Activated T-helper 1 cell treated with anti-CD3 and anti-CD28 coated beads, Interleukin-12 subunit alpha, Interleukin-12 subunit beta, Interleukin-2, Interleukin-4 antibody, amounts not matched to agents 30 ng/mL and 10 ng/mL and 1 ng/mL, durations not matched to agents 14 hours and 24 hours and 36 hours (primary cell): ENCODE measurements at regions not wholly inside any gene's neighbourhood (a gene's known extent, or its start where the extent isn't known, plus 50 kb on each side); places are given as distances from the start of the nearest gene placed in this dataset.

ENCODE experiments used
- DNase-seq: peaks from one replicate; pipeline ENCODE4 v3.0.0; 2021; ENCODE audit warnings: low spot score
- H3K27ac Mint-ChIP-seq: one replicate; pipeline ENCODE4 v1.8.0; 2021; ENCODE audit warnings: mild to moderate bottlenecking, mixed read lengths
- H3K27me3 Mint-ChIP-seq: one replicate; pipeline ENCODE4 v1.8.0; 2022; ENCODE audit warnings: mild to moderate bottlenecking, moderate library complexity, mixed read lengths; ENCODE audit not compliant: insufficient read depth
- H3K36me3 Mint-ChIP-seq: one replicate; pipeline ENCODE4 v1.8.0; 2021; ENCODE audit warnings: low read depth, mixed read lengths
- H3K4me1 Mint-ChIP-seq: one replicate; pipeline ENCODE4 v1.8.0; 2021; ENCODE audit warnings: low read depth, mixed read lengths
- H3K4me3 Mint-ChIP-seq: one replicate; pipeline ENCODE4 v1.8.0; 2021; ENCODE audit warnings: mild to moderate bottlenecking, moderate library complexity, mixed read lengths
- H3K9me3 Mint-ChIP-seq: one replicate; pipeline ENCODE4 v1.8.0; 2021; ENCODE audit warnings: mixed read lengths
- intact Hi-C: fragments of 100-400 bp; cut with micrococcal nuclease; formaldehyde crosslinking; loops from one replicate; pipeline ENCODE4 v1.15.1; 2024

- H3K36me3 Mint-ChIP-seq, result no peaks in the 10 kb centered on the region
- intact Hi-C loops, result no loop called here
- H3K4me3 Mint-ChIP-seq, result no peak overlapping the region
- no peaks in the 10 kb centered on the region for H3K4me1 Mint-ChIP-seq
- no peak overlapping the region for H3K27ac Mint-ChIP-seq
- no peak for DNase-seq
- peaks cover 10% of the 10 kb centered on the region for H3K9me3 Mint-ChIP-seq
- H3K27me3 Mint-ChIP-seq, result no peaks in the 10 kb centered on the region
These were observed 1277.1 kb upstream of the MIR17HG start for GRCh38 chr13:90070362-90070761.

DNA sequence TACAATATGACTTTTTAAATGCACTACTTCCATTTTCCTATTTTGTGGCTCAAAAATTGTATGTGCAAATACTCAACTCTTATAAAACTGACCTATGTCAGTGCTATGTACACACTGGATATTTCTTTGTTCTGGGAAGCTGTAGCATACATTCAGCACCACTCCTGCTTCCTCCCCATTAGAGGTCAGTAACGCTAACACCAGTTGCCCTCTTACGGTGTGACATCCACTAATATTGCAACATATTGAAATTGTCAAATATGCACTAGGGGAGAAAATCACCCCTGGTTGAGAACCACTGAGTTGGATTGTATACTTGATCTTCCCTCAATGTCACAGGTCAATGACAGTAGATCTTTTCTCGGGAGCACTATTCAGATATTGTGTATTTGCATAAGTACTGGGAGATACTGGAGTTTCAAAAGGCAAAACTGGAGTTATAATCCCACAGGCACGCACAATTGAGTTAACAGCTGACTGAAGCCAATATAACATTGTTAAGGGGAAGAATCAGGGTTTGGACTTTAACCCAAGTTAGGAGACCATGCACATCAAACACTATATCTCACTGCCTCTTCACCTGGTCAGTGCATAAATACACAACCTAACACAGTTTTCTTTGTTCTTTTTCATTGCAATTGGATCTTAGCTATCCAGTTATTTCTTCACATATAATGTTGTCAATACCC is 1276.5 kb upstream of the MIR17HG start:
- H3K27me3 Mint-ChIP-seq, result no peaks in the 10 kb centered on the region
- intact Hi-C loops, result no loop called here
- no peaks in the 10 kb centered on the region for H3K4me1 Mint-ChIP-seq
- no peak for DNase-seq
- no peaks in the 10 kb centered on the region for H3K36me3 Mint-ChIP-seq
- no peak overlapping the region for H3K4me3 Mint-ChIP-seq
- peaks cover 8% of the 10 kb centered on the region for H3K9me3 Mint-ChIP-seq
- H3K27ac Mint-ChIP-seq, result no peak overlapping the region

DNA sequence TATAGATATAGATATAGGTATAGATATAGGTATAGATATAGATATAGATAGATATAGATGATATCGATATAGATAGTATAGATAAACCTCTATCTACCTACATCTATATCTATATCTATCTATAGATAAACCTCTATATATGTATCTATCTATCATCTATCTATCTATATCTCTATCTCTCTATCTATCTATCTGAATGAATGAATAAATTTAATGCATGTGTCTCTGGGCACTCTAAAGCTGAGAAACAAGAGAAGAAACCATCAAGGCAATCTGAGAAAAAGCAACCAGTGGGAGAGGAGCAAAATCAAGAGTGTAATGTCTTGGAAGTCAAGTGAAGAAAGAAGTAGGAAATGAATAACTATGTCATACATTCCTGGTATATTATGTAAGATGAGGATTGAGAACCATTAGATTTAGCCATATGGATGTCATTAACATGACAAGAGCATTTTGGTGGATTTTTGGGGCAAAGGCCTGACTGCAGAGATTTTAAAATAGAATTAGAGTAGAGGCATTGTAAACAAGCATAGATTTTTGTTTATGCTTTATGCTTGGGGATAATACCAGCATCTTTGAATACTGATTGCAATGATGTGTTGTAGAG is 1262.7 kb upstream of the MIR17HG start:
- Mint-ChIP-seq H3K4me1 (no peaks in the 10 kb centered on the region), H3K36me3 (no peaks in the 10 kb centered on the region), H3K27me3 (no peaks in the 10 kb centered on the region), H3K4me3 (no peak overlapping the region), H3K27ac (no peak overlapping the region), H3K9me3 (peaks cover 16% of the 10 kb centered on the region)
- intact Hi-C loops, result no loop called here
- DNase-seq, result no peak

GRCh38 chr13:90089051-90089450 is 1258.4 kb upstream of the MIR17HG start:
- Mint-ChIP-seq H3K4me1 (no peaks in the 10 kb centered on the region), H3K9me3 (peaks cover 21% of the 10 kb centered on the region), H3K4me3 (no peak overlapping the region), H3K36me3 (no peaks in the 10 kb centered on the region), H3K27ac (no peak overlapping the region), H3K27me3 (no peaks in the 10 kb centered on the region)
- no peak for DNase-seq
- intact Hi-C loops, result no loop called here

DNA sequence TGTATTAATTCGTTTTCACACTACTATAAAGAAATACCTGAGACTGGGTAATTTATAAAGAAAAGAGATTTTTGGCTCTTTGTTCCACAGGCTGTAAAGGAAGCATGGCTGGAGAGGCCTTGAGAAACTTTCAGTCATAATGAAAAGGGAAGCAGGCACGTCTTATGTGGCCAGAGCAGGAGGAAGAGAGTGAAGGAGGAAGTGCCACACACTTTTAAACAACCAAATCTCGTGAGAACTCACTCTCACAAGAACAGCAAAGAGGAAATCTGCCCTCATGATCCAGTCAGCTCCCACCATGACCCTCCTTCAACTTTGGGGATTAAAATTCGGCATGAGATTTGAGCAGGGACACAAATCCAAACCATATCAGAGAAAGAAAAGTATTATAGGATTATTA is 1255.9 kb upstream of the MIR17HG start:
- Mint-ChIP-seq H3K4me1 (no peaks in the 10 kb centered on the region), H3K27me3 (no peaks in the 10 kb centered on the region), H3K4me3 (no peak overlapping the region), H3K27ac (no peak overlapping the region), H3K9me3 (peaks cover 21% of the 10 kb centered on the region), H3K36me3 (no peaks in the 10 kb centered on the region)
- intact Hi-C loops, result no loop called here
- no peak for DNase-seq

GRCh38 chr13:90094357-90094756 is 1253.1 kb upstream of the MIR17HG start:
- intact Hi-C loops, result no loop called here

GRCh38 chr13:90098577-90098976 is 1248.9 kb upstream of the MIR17HG start:
- intact Hi-C loops, result no loop called here
- Mint-ChIP-seq H3K9me3 (peaks cover 11% of the 10 kb centered on the region), H3K4me1 (no peaks in the 10 kb centered on the region), H3K27me3 (no peaks in the 10 kb centered on the region), H3K27ac (no peak overlapping the region), H3K36me3 (no peaks in the 10 kb centered on the region), H3K4me3 (no peak overlapping the region)
- no peak for DNase-seq

More at GRCh38 chr13:90094357-90094756, 1253.1 kb upstream of the MIR17HG start:
- no peak overlapping the region for H3K27ac Mint-ChIP-seq
- DNase-seq, result no peak
- H3K9me3 Mint-ChIP-seq, result peaks cover 10% of the 10 kb centered on the region
- no peak overlapping the region for H3K4me3 Mint-ChIP-seq
- H3K4me1 Mint-ChIP-seq, result no peaks in the 10 kb centered on the region
- H3K36me3 Mint-ChIP-seq, result no peaks in the 10 kb centered on the region
- H3K27me3 Mint-ChIP-seq, result no peaks in the 10 kb centered on the region

DNA sequence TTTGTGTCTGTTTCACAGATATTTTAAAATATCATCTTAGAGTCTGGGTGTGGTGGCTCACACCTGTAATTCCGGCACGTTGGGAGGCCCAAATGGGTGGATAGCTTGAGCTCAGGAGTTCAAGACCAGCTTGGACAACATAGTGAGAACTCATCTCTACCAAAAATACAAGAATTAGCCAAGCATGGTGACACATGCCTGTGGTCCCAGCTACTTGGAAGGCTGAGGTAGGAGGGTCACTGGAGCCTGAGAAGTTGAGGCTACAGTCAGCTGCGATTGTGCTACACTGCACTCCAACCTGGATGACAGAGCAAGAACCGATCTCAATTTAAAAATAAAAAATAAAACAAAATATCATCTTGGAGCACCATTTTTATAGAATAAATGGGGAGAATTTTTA is 1247.6 kb upstream of the MIR17HG start:
- no peaks in the 10 kb centered on the region for H3K27me3 Mint-ChIP-seq
- H3K4me3 Mint-ChIP-seq, result no peak overlapping the region
- peaks cover 16% of the 10 kb centered on the region for H3K9me3 Mint-ChIP-seq
- intact Hi-C loops, result no loop called here
- H3K27ac Mint-ChIP-seq, result no peak overlapping the region
- H3K4me1 Mint-ChIP-seq, result no peaks in the 10 kb centered on the region
- no peaks in the 10 kb centered on the region for H3K36me3 Mint-ChIP-seq
- DNase-seq, result no peak

DNA sequence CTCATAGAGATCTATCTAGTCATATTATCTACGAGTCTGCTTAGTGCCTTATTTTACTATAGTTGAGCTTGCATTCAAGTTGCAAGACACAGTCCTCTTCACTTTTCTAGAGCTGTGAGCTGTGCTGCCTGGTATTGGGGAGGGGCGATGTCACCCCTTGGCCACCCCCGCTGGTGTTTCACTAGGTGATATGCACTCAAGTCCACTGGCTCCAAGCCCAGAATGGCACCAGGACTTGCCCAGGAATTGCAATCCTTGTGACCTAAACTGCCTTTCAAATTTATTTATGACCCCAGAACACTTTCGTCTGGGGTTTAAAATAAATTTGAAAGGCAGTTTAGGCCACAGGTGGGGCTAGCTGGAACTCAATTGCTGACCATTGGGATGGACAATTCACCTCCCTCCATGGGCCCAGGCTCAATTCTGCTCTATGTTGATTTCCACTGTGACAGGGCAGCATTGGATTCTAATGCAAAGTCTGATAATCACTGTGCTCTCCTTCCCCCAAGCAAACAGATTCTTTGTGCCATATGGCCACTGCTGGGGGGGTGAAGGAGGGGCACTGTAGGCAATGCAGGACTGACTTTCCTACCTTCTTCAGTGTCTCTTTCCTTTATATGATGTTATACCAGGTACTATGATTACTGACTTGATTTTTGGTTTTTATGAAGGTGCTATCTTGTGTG is 1244.2 kb upstream of the MIR17HG start:
- Mint-ChIP-seq H3K9me3 (peaks cover 19% of the 10 kb centered on the region), H3K36me3 (no peaks in the 10 kb centered on the region), H3K27ac (no peak overlapping the region), H3K4me1 (no peaks in the 10 kb centered on the region), H3K4me3 (no peak overlapping the region), H3K27me3 (no peaks in the 10 kb centered on the region)
- intact Hi-C loops, result no loop called here
- DNase-seq, result no peak

- Mint-ChIP-seq H3K4me3 (no peak overlapping the region), H3K4me1 (no peaks in the 10 kb centered on the region), H3K27me3 (no peaks in the 10 kb centered on the region), H3K36me3 (no peaks in the 10 kb centered on the region), H3K9me3 (peaks cover 19% of the 10 kb centered on the region), H3K27ac (no peak overlapping the region)
- intact Hi-C loops, result no loop called here
- no peak for DNase-seq
These were observed 1242.7 kb upstream of the MIR17HG start for GRCh38 chr13:90104764-90105163.

GRCh38 chr13:90105276-90105675 is 1242.2 kb upstream of the MIR17HG start:
- Mint-ChIP-seq H3K36me3 (no peaks in the 10 kb centered on the region), H3K4me3 (no peak overlapping the region), H3K9me3 (peaks cover 19% of the 10 kb centered on the region), H3K4me1 (no peaks in the 10 kb centered on the region), H3K27me3 (no peaks in the 10 kb centered on the region), H3K27ac (no peak overlapping the region)
- intact Hi-C loops, result no loop called here
- DNase-seq, result no peak

DNA sequence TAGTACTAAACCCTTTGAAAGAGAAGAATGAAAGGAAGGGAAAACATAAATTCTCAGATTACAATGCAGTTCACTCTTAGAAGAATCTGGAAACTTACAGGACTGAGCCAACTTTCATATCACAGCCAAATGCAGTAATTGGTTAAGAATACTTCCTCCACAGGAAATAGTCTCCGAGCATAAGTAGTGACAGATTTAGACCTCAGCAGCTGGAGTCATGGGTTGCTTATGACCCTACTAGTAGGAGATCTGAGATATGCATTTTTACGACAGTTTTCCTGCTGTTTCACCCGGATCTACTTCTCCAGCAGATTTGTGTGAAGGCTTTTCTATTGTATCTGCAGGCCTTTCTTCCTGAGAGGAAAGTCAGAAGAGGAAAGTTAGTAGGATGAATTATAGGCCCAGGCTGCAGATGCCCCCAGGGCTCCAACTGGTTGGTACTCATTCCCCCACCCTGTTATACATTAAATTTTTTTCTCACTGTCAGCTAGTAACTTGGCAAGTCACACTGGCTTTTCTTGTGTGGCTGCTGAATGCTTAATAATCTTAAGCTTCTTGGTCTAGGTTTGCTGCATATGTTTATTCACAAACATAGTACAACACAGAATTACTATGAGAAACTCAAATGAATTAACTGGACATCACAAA is 1241.5 kb upstream of the MIR17HG start:
- Mint-ChIP-seq H3K4me1 (no peaks in the 10 kb centered on the region), H3K36me3 (no peaks in the 10 kb centered on the region), H3K27me3 (no peaks in the 10 kb centered on the region), H3K4me3 (no peak overlapping the region), H3K27ac (no peak overlapping the region), H3K9me3 (peaks cover 19% of the 10 kb centered on the region)
- intact Hi-C loops, result no loop called here
- no peak for DNase-seq

GRCh38 chr13:90107661-90108060 is 1239.8 kb upstream of the MIR17HG start:
- Mint-ChIP-seq H3K4me1 (no peaks in the 10 kb centered on the region), H3K36me3 (no peaks in the 10 kb centered on the region), H3K4me3 (no peak overlapping the region), H3K27ac (no peak overlapping the region), H3K27me3 (no peaks in the 10 kb centered on the region), H3K9me3 (peaks cover 17% of the 10 kb centered on the region)
- DNase-seq, result no peak
- intact Hi-C loops, result no loop called here
